ENCODE measurements at regions not wholly inside any gene's neighbourhood (a gene's known extent, or its start where the extent isn't known, plus 50 kb on each side); places are given as distances from the start of the nearest gene placed in this dataset.

- TF ChIP-seq, protein P1, sequence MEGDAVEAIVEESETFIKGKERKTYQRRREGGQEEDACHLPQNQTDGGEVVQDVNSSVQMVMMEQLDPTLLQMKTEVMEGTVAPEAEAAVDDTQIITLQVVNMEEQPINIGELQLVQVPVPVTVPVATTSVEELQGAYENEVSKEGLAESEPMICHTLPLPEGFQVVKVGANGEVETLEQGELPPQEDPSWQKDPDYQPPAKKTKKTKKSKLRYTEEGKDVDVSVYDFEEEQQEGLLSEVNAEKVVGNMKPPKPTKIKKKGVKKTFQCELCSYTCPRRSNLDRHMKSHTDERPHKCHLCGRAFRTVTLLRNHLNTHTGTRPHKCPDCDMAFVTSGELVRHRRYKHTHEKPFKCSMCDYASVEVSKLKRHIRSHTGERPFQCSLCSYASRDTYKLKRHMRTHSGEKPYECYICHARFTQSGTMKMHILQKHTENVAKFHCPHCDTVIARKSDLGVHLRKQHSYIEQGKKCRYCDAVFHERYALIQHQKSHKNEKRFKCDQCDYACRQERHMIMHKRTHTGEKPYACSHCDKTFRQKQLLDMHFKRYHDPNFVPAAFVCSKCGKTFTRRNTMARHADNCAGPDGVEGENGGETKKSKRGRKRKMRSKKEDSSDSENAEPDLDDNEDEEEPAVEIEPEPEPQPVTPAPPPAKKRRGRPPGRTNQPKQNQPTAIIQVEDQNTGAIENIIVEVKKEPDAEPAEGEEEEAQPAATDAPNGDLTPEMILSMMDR (conservative IDR thresholded peaks at IDR 0.05; ENCODE audit: low read length), result no peak
- no peak for TF ChIP-seq EZH2phosphoT487 (IDR thresholded peaks at IDR 0.05; ENCODE audit: borderline replicate concordance, low read depth, low read length)
These were observed 121.5 kb upstream of the HCRTR2 start for GRCh38 chr6:55052846-55053245.
